Esophagus squamous epithelium (tissue), 4 donors: ENCODE measurements at regions not wholly inside any gene's neighbourhood (a gene's known extent, or its start where the extent isn't known, plus 50 kb on each side); places are given as distances from the start of the nearest gene placed in this dataset.

Source experiments
- POLR2A ChIP-seq, 4 donors: fragments of 450-650 bp; IDR thresholded peaks; one replicate each; pipeline ENCODE4 v1.6.1; 2017; ENCODE audit warnings: antibody characterized with exemption in 4 of 4, mild to moderate bottlenecking in 4 of 4, moderate library complexity in 3 of 4
- TF ChIP-seq, protein P1 (sequence below), 6 experiments: fragments of 450-650 bp in 4 of 6; fragments of 200-600 bp in 2 of 6; sonication (generic) in 2 of 6; IDR thresholded peaks; one replicate each; pipeline ENCODE4 v1.5.1; 2016 to 2019; ENCODE audit warnings: antibody characterized with exemption in 6 of 6, mild to moderate bottlenecking in 4 of 6, moderate library complexity in 4 of 6

DNA sequence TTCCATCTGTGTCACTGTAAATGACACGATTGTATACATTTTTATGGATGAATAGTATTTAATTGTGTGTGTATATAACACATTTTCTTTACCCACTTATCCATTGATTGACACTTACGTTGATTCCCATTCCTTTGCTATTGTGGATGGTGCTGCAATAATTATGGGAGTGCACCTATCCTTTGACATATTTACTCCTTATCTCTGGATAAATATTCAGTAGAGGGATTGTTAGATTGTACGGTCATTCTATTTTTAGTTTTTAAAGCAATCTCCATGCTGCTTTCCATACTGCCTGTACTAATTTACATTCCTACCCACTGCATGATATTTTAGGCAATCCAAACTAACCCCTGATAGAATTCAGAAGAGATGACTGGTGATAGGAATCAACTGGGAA is 980.1 kb downstream of the FSTL5 start:
- no peak for TF ChIP-seq POLR2A (IDR thresholded peaks at IDR 0.05)
- TF ChIP-seq, protein P1, sequence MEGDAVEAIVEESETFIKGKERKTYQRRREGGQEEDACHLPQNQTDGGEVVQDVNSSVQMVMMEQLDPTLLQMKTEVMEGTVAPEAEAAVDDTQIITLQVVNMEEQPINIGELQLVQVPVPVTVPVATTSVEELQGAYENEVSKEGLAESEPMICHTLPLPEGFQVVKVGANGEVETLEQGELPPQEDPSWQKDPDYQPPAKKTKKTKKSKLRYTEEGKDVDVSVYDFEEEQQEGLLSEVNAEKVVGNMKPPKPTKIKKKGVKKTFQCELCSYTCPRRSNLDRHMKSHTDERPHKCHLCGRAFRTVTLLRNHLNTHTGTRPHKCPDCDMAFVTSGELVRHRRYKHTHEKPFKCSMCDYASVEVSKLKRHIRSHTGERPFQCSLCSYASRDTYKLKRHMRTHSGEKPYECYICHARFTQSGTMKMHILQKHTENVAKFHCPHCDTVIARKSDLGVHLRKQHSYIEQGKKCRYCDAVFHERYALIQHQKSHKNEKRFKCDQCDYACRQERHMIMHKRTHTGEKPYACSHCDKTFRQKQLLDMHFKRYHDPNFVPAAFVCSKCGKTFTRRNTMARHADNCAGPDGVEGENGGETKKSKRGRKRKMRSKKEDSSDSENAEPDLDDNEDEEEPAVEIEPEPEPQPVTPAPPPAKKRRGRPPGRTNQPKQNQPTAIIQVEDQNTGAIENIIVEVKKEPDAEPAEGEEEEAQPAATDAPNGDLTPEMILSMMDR (IDR thresholded peaks at IDR 0.05) = no peak
